Right atrium auricular region (tissue), 2 donors: ENCODE measurements at regions not wholly inside any gene's neighbourhood (a gene's known extent, or its start where the extent isn't known, plus 50 kb on each side); places are given as distances from the start of the nearest gene placed in this dataset.
"Not testable (repeated sequence)": the region's sequence is repeated elsewhere in the genome, so short reads cannot be mapped to it uniquely, and the experiment has no call there.

ENCODE experiments used
- DNase-seq: peaks from one replicate; pipeline ENCODE4 v3.0.0-alpha.2; 2019; ENCODE audit warnings: low spot score
- H3K27ac ChIP-seq, 2 donors: fragments of 200-600 bp; sonication (generic); 1 replicate in 1 of 2; 2 replicates in 1 of 2; pipeline ENCODE4 v1.5.1; 2016 to 2019
- H3K27me3 ChIP-seq, 2 donors: fragments of 200-600 bp; sonication (generic); one replicate each; pipeline versions ENCODE4 v1.5.1 to v1.6.0; 2017 to 2019
- H3K36me3 ChIP-seq: fragments of 200-600 bp; sonication (generic); one replicate; pipeline ENCODE4 v1.5.1; 2016
- H3K4me1 ChIP-seq, 2 donors: fragments of 200-600 bp; sonication (generic); one replicate each; pipeline versions ENCODE4 v1.5.1 to v1.6.0; 2017 to 2019
- H3K4me3 ChIP-seq, 2 donors: fragments of 200-600 bp; sonication (generic); 1 replicate in 1 of 2; 2 replicates in 1 of 2; pipeline ENCODE4 v1.5.1; 2017 to 2019; ENCODE audit warnings: mild to moderate bottlenecking in 1 of 2, moderate library complexity in 1 of 2
- H3K9me3 ChIP-seq, 2 donors: fragments of 200-600 bp; sonication (generic); one replicate each; pipeline ENCODE4 v1.5.1; 2019
- TF ChIP-seq, protein P1 (sequence below), 2 donors: fragments of 200-600 bp; sonication (generic); IDR thresholded peaks; one replicate each; pipeline ENCODE4 v1.5.1; 2019; ENCODE audit warnings: antibody characterized with exemption in 2 of 2

DNA sequence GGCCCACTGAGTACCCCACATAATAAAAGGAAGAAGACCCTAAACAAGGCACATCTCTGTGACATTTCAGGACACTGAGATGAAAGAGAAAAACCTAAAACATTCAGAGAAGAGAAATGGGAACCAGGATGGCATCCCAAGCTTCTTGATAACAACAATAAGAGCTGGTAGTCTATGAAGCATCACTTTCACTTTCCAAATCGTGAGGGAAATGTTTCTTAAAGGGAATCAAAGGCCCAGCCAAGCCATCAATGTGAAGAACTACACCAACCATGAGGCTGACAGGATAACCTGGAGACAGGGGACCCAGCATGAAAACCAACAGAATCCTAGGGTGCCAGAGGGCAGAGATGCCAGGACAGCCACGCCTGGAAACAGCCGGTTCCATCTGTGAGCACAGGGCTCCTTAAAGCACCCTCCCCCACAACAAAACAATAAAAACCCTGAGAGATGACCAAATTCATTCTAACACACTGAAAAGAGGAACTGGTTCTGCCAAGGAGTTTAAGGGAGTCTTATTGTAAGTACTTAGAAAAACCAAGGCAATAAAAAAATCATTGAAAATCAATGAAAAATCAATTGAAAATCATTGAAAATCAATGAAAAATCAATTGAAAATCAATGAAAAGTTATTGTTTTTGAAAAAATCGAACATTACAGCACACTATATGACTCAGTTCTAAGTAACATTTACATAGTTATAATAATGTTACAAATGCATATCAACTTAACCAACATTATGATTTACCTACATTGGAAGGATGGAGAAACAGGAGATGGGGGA, 141.5 kb upstream of the ERG start:
- Histone ChIP-seq H3K4me3 (no peak overlapping the region), H3K27ac (no peak overlapping the region), H3K27me3 (no peaks in the 10 kb centered on the region), H3K36me3 (no peaks in the 10 kb centered on the region), H3K4me1 (no peaks in the 10 kb centered on the region), H3K9me3 (no peaks in the 10 kb centered on the region)
- DNase-seq: no peak
- TF ChIP-seq, protein P1, sequence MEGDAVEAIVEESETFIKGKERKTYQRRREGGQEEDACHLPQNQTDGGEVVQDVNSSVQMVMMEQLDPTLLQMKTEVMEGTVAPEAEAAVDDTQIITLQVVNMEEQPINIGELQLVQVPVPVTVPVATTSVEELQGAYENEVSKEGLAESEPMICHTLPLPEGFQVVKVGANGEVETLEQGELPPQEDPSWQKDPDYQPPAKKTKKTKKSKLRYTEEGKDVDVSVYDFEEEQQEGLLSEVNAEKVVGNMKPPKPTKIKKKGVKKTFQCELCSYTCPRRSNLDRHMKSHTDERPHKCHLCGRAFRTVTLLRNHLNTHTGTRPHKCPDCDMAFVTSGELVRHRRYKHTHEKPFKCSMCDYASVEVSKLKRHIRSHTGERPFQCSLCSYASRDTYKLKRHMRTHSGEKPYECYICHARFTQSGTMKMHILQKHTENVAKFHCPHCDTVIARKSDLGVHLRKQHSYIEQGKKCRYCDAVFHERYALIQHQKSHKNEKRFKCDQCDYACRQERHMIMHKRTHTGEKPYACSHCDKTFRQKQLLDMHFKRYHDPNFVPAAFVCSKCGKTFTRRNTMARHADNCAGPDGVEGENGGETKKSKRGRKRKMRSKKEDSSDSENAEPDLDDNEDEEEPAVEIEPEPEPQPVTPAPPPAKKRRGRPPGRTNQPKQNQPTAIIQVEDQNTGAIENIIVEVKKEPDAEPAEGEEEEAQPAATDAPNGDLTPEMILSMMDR (IDR thresholded peaks at IDR 0.05): no peak

DNA sequence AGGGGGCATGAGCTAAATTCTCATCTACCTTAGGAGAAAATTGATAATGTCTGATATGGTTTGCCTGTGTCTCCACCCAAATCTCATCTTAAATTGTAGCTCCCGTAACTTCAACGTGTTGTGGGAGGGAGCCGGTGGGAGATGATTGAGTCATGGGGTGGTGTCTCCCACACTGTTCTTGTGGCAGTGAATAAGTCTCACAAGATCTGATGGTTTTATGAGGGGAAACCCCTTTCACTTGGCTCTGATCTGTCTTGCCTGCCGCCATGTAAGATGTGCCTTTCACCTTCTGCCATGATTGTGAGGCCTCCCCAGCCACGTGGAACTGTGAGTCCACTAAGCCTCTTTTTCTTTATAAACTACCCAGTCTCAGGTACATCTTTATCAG, 142.1 kb upstream of the ERG start:
- not testable (repeated sequence) for H3K4me1 ChIP-seq

DNA sequence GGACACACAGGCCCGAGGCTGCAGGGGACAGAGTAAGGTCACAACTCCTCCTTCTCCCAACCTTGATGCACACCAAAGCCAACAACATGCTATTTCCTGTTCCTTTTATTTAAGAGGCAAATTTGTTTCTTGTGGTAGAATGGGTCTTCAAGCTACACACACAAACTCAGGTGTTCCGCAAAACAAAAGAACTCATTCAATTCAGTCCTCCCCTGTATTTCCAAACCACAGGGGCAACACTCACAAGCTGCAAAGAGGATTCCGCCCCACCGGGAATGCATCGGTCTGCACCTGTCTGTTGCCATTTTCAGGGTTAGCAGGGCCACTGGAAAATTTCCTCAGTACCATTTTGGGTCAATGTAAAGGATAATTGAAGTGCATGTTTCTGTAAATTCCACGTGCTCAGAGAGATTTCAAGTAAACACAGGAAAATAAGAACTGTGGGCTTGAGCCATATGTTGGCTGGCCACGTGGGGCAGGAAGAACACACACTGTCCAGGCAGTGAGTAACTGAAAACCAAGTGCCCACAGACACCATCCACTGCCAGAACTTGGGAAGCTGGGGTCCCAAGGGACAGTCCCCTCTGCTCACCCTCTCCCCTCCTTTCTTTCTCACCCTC, 145.2 kb upstream of the ERG start:
- no peaks in the 10 kb centered on the region for H3K27me3 ChIP-seq
- no peak overlapping the region for H3K27ac ChIP-seq
- no peaks in the 10 kb centered on the region for H3K4me1 ChIP-seq
- TF ChIP-seq, protein P1 (IDR thresholded peaks at IDR 0.05): no peak
- H3K4me3 ChIP-seq: no peak overlapping the region
- no peaks in the 10 kb centered on the region for H3K36me3 ChIP-seq
- DNase-seq: no peak
- no peaks in the 10 kb centered on the region for H3K9me3 ChIP-seq

More for the DNA sequence above, 142.1 kb upstream of the ERG start:
- not testable (repeated sequence) for H3K36me3 ChIP-seq, H3K4me3 ChIP-seq, H3K27me3 ChIP-seq, H3K27ac ChIP-seq, H3K9me3 ChIP-seq, DNase-seq

DNA sequence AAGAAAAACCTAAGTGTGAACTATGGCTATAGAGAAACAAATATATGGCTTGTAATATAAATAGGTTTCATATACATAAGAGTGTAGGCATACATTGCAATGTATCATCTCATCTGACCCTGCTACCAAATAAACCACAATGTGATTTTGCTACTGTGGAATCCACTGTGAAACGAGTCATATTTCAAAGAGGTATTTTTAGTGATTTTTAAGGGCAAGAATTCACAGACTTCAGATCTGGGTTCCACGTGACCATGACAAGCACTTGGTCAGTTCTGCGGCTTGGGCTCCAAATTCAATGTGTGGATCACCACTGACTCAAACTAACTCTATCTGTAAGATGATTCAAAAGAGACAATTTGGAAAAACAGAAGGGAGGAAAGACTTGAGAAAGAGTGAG, 147.0 kb upstream of the ERG start:
- Histone ChIP-seq H3K9me3 (no peaks in the 10 kb centered on the region), H3K4me3 (no peak overlapping the region), H3K36me3 (no peaks in the 10 kb centered on the region), H3K4me1 (no peaks in the 10 kb centered on the region), H3K27me3 (no peaks in the 10 kb centered on the region), H3K27ac (no peak overlapping the region)
- TF ChIP-seq, protein P1 (IDR thresholded peaks at IDR 0.05): no peak
- no peak for DNase-seq

DNA sequence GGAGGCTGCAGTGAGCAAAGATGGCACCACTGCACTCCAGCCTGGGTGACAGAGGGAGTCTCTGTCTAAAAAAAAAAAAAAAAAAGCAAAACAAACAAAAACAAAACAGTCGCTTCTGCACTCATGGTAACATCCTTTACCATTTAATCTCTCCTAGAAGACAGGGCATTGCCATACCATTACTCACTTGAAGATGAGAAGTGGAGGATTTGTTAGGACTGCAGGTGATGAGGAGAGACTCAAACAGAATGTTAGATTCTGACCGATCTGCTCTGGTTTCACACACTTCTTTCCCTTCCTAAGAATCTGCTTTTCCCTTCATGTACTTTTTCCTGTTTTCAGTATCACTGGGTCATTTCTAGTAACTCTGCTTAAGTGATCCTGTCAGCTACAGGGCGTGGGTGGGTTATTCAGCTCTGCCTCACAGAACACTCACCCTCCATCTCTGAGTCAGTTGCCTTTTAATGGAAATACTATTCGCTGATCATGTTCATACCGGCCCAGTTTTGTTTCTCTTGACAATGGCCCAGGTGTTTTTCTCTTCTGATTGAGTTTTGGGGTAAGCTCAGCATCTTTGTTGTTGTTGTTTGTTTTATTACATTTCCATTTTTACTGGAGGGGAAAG, 148.0 kb upstream of the ERG start:
- no peak for DNase-seq
- no peaks in the 10 kb centered on the region for H3K27me3 ChIP-seq

DNA sequence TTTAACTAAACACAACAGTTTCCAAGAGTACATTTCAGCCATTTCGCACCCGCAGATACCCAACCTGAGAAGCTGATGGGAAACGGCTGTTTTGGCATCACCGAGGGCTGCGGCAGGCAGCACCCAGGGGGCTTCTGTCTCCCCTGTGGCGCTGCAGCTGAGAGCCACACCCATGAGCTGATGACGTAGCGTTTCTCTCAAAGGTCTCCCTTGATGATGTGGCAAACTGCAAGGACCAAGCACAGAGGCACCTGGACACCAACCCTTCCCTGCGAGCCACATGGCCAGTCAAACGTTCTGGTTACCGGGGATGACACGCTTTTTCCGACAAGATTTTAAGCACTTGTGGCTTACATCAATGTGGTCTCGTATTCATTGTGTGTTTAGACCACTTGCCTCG, 150.8 kb upstream of the ERG start:
- no peaks in the 10 kb centered on the region for H3K4me1 ChIP-seq
- no peaks in the 10 kb centered on the region for H3K27me3 ChIP-seq
- H3K4me3 ChIP-seq: no peak overlapping the region
- DNase-seq: no peak
- H3K9me3 ChIP-seq: no peaks in the 10 kb centered on the region
- TF ChIP-seq, protein P1 (IDR thresholded peaks at IDR 0.05): no peak
- H3K36me3 ChIP-seq: no peaks in the 10 kb centered on the region
- no peak overlapping the region for H3K27ac ChIP-seq

More for the DNA sequence above, 148.0 kb upstream of the ERG start:
- H3K36me3 ChIP-seq: no peaks in the 10 kb centered on the region
- H3K4me3 ChIP-seq: no peak overlapping the region
- TF ChIP-seq, protein P1 (IDR thresholded peaks at IDR 0.05): no peak
- no peaks in the 10 kb centered on the region for H3K4me1 ChIP-seq
- H3K27ac ChIP-seq: no peak overlapping the region
- H3K9me3 ChIP-seq: no peaks in the 10 kb centered on the region
